Glomerular endothelial cell (primary cell): ENCODE measurements at regions not wholly inside any gene's neighbourhood (a gene's known extent, or its start where the extent isn't known, plus 50 kb on each side); places are given as distances from the start of the nearest gene placed in this dataset.
"Not testable (repeated sequence)": the region's sequence is repeated elsewhere in the genome, so short reads cannot be mapped to it uniquely, and the experiment has no call there.

ENCODE experiments used
- DNase-seq: peaks from one replicate; pipeline ENCODE4 v3.0.0-alpha.2; 2011; ENCODE audit warnings: low read depth, low spot score; ENCODE audit errors: extremely low read depth

DNA sequence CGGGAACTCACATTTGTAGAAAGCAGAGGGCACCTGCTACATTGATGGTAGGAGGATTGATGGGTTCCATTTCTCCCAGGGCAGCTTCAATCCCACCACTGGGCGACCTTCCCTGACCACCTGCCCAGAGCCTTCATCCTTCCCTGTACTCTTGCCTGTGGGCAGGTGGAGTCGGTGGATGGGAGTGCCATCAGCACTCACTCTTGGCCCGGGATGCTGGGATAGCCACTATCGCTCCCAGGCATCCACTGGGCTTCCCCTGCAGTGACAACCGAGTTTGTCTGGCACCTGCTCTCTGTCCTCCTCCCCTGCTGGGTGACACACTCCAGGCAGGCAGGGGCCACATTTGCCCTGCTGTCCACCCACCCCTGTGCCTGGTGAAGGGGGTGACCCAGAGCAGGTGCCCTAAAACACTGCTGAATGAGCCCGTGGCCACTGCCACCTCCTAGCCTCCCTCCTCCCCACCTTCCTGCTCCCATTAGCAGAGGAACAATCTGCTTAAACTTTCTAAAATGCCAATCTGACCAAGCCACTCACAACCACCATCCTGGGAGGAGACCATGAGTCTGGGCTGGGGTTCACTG, 604.7 kb downstream of the TBC1D22A start:
- DNase-seq, result no peak

- DNase-seq, result no peak
These were observed 603.7 kb downstream of the TBC1D22A start for GRCh38 chr22:47366026-47366767.

- no peak for DNase-seq
These were observed 598.8 kb downstream of the TBC1D22A start for GRCh38 chr22:47361247-47361646.

DNA sequence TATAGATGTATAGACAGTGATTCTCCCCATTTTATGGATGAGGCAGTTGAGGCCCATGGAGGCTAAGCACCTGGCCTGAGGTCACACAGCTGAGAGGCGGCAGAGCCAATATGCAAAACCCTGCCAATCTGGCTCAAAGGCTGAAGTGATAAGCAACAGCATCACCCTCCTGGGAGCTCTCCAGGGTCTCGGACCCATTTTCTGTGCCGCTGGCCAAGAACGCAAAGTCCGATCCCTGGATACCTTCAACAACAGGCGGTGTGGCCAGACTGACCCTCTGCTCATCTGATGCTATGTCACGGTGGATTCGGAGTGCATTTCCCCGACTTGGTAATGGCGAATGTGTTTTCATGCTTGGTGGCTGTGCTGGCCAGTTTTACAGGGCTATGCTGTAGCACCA, 595.0 kb downstream of the TBC1D22A start:
- no peak for DNase-seq

DNA sequence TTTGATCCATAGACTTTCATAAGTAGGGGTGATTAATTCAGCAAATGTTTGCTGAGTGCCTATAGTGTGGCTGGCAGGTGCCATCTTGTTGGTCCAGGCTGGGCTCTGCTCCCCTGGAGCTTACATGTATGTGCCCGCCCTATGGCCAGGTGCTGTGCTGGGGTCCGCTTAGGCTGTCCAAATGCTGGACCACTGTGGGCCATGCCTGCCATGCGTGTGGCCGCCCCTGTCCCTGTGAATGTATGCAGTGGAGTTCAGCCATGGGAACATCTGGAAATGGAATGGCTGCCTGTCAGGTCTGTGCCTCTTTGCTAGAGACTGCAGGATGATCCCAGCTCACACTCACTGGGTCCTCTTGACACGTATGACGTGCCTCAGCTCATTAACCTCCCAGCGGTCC, 594.6 kb downstream of the TBC1D22A start:
- DNase-seq, result no peak

GRCh38 chr22:47356511-47357011, 594.1 kb downstream of the TBC1D22A start:
- no peak for DNase-seq

DNA sequence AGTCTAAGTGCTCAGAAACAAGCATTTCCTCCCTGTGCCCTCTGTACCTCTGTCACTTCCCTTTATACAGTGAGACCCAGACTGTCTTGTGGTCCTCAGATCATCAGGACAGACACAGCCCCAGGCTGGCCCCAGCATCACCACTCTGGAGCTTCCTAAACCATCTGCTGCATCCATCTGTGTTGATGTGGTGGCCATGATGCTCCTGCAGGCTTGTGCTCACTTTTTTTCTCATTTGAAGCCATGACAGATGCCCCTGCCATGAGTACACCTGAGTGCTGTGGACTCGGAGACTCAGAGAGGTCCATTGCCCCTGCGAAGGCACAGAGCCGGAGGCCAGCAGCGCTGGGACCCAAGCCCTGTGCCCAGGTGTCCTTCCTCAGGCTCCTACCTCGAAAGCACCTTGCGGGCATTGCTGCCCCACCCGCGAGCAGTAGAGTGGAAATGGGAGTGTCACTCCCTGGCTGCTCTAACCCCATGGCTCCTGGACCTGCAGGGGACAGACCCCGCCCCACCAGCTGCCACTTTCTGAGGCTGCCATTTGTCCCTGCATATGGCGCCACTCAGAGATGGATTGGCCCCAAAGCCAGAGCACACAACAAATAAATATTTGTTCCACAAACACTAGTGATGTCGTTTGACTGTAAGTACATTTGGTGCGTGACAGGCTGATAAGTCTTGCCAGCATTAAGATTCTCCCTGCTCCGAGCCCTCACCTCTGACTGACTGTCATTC, 593.5 kb downstream of the TBC1D22A start:
- no peak for DNase-seq

DNA sequence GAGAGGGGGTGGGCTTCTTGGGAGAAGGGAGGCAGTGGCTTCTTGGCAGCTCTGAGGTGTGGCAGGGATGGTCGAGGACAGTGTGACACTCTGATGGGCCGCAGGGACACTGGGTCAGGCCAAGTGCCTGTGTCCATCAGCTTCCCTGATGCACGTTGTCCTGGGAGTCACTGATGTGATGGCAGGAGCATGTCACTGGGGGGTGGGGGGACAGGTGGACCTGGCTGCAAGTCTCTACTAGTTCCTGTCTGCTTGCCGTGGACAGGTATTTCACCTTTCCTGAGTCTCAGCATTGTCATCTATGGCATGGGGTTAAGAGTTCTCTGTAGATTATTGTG, 592.9 kb downstream of the TBC1D22A start:
- no peak for DNase-seq

DNA sequence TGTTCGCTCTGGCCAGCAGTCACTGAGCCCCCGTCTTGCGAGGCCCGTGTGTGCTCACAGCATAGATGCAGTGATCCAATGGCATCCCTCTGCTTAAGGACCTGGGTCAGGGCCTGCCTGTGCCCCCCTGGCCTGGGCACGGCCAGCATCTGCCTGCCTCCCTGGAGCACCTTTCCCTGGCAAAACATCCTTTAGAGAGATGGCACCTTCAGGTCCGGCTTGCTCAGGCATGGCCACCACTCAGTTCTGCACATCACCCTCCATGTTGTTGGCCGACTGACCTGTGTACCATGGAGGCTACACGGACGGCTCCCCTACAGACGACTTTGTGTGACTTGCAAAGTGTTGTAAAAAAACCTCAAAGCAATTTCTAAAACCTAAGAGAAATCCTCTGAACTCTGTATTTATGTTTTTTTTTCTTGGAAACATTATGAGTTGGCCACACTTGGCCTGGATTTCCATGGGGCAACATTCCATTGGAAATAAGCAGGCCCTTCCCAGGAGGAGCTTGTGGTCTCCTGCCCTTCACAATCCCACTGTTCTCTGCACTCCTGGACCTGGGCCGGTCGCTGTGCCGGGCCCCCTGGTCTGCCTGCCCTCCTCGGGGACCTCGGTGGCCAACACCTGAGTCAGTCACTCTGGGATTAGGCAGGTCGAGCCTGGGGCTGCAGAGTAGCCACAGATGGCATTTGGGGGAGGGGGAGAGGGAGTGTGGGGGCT, 592.4 kb downstream of the TBC1D22A start:
- DNase-seq, result no peak

DNA sequence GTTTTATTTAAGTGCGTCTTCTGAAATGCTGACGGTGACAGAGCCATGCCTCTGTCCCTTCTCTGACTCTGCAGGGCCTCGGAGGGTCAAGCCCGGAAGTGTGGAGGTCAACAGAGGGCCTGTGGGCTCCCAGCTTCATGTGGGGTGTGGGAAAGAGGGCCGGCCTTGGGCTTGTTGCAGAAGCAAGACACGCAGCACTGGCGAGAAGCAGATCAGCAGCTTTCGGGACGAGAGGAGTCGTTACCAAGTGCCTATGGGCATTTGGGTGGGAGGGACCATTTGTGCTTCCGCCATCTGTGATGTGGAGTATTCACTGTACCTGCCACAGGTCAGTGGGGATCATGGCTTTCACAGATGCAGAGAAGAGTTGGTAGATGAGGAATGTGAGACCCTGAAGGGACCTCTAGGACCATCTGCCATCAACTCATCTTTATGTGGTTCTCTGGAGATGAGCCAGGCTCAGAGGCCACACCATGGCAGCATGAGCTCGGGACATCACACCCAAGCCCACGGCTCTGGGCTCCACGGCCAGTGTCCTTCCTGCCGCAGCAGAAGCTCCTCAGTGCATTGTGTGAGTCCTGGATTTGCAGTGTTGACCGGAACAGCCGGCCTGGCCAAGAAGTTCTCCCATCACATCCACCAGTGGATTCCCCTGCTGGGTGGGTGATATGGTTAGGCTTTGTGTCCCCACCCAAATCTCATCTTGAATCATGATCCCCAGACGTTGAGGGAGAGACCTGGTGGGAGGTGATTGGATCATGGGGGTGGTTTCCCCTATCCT, 590.7 kb downstream of the TBC1D22A start:
- DNase-seq, result no peak

DNA sequence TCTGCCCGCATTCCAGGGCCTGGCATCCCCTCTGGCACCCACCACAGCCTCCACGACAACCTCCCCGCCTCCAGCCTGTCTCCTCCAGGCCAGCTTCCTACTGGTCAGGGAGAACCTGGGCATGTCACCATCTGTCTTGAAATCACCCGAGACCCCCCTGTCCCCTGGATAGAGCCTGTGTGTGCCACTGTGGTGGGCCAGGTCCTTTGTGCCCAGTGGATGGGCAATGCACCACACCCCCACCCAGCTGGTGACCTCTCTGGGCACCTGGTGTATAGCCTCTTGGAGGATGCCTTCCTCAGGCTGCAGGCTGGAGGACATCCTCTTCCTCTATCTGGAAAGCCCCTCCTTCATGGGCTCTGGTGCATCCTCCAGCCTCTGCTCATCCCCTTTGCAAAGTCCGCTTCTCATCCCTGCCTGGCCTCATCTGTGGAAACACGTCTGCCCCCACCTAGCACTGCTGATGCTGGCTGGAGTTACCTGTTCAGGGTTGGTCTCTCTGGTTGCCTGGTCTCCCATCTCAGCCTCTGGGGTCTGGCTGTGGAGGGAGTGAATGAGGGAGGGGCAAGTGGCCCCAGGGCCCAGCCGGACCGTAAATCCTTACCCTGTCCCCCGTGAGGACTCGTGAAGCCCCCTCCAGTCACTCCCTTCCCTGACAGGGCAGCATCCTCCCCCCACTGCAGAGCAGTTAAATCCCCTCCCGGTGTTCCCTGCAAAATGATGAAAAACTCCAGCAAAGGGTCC, 589.6 kb downstream of the TBC1D22A start:
- no peak for DNase-seq

GRCh38 chr22:47346287-47346686, 583.8 kb downstream of the TBC1D22A start:
- not testable (repeated sequence) for DNase-seq

GRCh38 chr22:47345025-47345424, 582.6 kb downstream of the TBC1D22A start:
- no peak for DNase-seq

DNA sequence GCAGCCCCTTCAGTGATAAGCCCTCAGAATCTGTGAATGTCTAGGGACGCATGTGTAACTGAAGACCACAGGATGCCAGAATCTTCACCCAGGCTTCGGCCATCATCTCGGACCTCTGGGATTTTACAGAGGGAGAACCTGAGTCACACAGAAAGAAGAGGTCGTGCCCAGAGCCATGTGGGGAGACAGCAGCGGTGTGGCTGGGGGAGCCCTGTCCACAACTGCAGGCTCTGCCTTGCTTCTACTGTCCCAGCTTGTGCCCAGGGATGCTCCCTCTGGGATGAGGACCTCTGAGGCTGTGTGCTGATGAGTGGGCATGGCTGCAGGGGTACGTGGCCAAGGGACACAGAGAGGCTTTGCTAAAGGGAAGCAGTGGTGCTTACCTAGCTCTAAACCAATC, 582.0 kb downstream of the TBC1D22A start:
- DNase-seq, result no peak

DNA sequence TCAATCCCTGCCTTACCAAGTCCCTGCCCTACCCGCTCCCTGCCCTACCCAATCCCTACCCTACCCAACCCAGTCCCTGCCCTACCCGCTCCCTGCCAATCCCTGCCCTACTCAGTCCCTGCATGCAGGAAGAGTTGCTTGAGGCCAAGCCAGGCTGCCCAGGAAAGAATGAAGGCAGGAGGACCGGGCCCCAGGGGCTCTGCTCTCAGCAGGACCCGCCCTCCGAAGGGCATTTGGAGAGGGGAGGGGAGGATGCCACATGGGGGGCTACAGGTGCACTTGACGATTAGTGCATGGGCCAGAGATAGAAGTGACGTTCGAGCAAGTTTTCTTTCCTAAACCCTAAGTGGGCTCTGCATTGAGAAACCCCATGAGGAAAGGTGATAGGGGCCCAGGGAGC, 581.2 kb downstream of the TBC1D22A start:
- no peak for DNase-seq

DNA sequence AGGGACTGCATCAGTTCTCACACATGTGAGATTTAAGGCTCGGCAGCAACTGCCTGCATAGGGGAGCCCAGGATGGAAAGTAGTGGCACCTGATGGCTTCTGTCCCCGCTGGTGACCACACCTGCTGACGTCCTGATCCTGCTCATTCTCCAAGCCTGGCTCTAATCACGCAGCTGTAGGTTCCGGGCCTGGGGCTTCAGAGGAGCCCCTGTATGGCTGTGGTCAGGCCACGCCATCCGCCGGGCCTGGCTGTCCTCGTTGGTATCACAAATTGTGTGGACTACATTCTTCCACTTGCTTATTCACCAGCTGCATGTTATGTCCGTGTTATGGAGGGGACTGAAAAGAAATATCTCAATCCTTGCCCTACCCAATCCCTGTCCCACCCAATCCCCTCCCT, 580.0 kb downstream of the TBC1D22A start:
- DNase-seq, result no peak

GRCh38 chr22:47341464-47341863, 579.0 kb downstream of the TBC1D22A start:
- DNase-seq, result no peak

GRCh38 chr22:47340851-47341436, 578.5 kb downstream of the TBC1D22A start:
- no peak for DNase-seq

DNA sequence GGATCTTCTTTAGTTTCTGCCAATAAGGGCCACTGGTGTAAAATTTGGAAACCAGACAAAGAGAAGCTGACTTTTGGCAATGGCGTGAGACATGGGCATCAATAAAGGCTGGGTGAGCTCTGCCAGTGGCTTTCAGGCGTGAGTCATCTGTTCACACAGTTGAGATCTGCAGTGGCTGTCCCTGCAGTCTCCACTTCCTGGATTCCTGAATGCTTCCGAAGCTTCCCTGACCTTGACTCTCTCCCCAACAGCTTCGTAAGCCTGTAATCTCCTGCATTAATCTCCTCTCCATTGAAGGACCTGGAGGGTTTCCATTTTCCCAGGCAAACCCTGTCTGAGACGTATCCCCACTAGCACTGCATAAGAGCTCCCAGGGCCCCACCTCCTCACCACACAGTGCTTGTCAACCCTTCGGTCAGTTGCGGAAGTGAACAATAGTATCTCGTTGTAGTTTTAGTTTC, 574.7 kb downstream of the TBC1D22A start:
- no peak for DNase-seq
